KMS-11 (cell line): ENCODE measurements at regions not wholly inside any gene's neighbourhood (a gene's known extent, or its start where the extent isn't known, plus 50 kb on each side); places are given as distances from the start of the nearest gene placed in this dataset.

Experiments used
- H2AFZ ChIP-seq: fragments of 200-600 bp; sonication (generic); 2 replicates; pipeline ENCODE4 v1.6.1; 2016; ENCODE audit warnings: antibody characterized with exemption, mixed run types, low read depth
- H3K27ac ChIP-seq: fragments of 200-600 bp; sonication (generic); 2 replicates; pipeline ENCODE4 v1.6.1; 2016; ENCODE audit warnings: mild to moderate bottlenecking, mixed run types
- H3K27me3 ChIP-seq: fragments of 200-600 bp; sonication (generic); 2 replicates; pipeline ENCODE4 v1.6.1; 2017; ENCODE audit warnings: mild to moderate bottlenecking, low read depth, mixed run types, moderate library complexity; ENCODE audit not compliant: insufficient read depth
- H3K36me3 ChIP-seq: fragments of 200-600 bp; sonication (generic); 2 replicates; pipeline ENCODE4 v1.6.1; 2017; ENCODE audit warnings: mild to moderate bottlenecking, mixed run types; ENCODE audit not compliant: insufficient read depth
- H3K4me1 ChIP-seq: fragments of 200-600 bp; sonication (generic); 2 replicates; pipeline ENCODE4 v1.6.1; 2016; ENCODE audit warnings: mild to moderate bottlenecking, low read depth, mixed run types; ENCODE audit not compliant: poor library complexity, severe bottlenecking
- H3K4me2 ChIP-seq: fragments of 200-600 bp; sonication (generic); 2 replicates; pipeline ENCODE4 v1.7.0; 2016; ENCODE audit warnings: mild to moderate bottlenecking, mixed run types
- H3K4me3 ChIP-seq: fragments of 200-600 bp; sonication (generic); IDR thresholded peaks from 2 replicates; pipeline ENCODE4 v1.6.1; 2017; ENCODE audit warnings: low read depth, low read length, mixed read lengths; ENCODE audit not compliant: insufficient read depth
- H3K79me2 ChIP-seq: fragments of 200-600 bp; sonication (generic); 2 replicates; pipeline ENCODE4 v1.6.1; 2016; ENCODE audit warnings: low read depth, mixed run types; ENCODE audit not compliant: insufficient read depth
- H3K9ac ChIP-seq: fragments of 200-600 bp; sonication (generic); 2 replicates; pipeline ENCODE4 v1.6.1; 2016; ENCODE audit warnings: mild to moderate bottlenecking, mixed run types
- H4K20me1 ChIP-seq: fragments of 200-600 bp; sonication (generic); 2 replicates; pipeline ENCODE4 v1.6.1; 2016; ENCODE audit warnings: mild to moderate bottlenecking, mixed run types; ENCODE audit not compliant: insufficient read depth
- TF ChIP-seq, protein P1 (sequence below): fragments of 200-600 bp; sonication (generic); conservative IDR thresholded peaks from 2 replicates; pipeline ENCODE4 v1.6.1; 2017; ENCODE audit warnings: low read depth, mild to moderate bottlenecking, antibody characterized with exemption, low read length, moderate library complexity, mixed read lengths

DNA sequence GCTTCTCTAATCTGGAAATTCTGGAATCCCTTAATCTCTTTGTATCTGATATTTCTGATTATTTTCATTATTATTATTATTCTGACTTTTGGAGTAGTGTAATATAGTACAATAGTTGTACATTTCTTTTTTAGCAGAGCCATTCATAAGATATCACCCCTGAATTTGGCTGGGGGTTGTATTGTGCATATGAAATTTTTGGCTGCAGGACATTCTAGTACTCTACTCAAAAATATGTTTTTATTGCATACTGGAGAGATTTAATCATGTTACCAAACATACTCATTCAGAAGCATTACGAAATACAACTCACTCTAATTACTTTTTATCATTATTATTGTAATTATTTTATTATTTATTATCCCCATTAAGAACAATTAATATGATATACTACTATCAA is 589.7 kb upstream of the KCNMB2 start:
- no peaks in the 10 kb centered on the region for H3K27me3 ChIP-seq
- H2AFZ ChIP-seq = no peak overlapping the region
- no peaks in the 10 kb centered on the region for H4K20me1 ChIP-seq
- H3K36me3 ChIP-seq = no peaks in the 10 kb centered on the region
- TF ChIP-seq, protein P1, sequence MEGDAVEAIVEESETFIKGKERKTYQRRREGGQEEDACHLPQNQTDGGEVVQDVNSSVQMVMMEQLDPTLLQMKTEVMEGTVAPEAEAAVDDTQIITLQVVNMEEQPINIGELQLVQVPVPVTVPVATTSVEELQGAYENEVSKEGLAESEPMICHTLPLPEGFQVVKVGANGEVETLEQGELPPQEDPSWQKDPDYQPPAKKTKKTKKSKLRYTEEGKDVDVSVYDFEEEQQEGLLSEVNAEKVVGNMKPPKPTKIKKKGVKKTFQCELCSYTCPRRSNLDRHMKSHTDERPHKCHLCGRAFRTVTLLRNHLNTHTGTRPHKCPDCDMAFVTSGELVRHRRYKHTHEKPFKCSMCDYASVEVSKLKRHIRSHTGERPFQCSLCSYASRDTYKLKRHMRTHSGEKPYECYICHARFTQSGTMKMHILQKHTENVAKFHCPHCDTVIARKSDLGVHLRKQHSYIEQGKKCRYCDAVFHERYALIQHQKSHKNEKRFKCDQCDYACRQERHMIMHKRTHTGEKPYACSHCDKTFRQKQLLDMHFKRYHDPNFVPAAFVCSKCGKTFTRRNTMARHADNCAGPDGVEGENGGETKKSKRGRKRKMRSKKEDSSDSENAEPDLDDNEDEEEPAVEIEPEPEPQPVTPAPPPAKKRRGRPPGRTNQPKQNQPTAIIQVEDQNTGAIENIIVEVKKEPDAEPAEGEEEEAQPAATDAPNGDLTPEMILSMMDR = no peak
- H3K4me1 ChIP-seq = no peaks in the 10 kb centered on the region
- H3K9ac ChIP-seq = no peak overlapping the region
- no peak overlapping the region for H3K27ac ChIP-seq
- H3K4me2 ChIP-seq = no peak overlapping the region
- H3K79me2 ChIP-seq = no peaks in the 10 kb centered on the region
- H3K4me3 ChIP-seq = no peak overlapping the region

DNA sequence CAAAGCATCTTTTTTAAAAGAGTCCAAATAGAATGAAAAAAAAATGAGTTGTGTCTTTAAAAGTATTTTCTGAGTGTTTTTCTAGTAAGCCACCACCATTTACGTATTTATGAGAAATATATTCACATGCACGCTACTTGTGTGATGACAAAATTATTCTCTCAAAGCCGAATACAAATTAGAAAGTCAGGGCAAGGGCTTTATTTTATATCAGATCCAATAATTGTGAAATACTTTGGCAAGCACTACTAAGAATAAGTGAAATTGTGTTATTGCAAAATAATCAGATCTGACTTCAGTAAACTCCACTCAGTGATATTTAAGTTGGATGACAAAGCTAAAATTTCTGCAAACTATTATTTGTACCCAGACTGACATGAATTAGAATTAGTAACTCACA is 589.3 kb upstream of the KCNMB2 start:
- no peaks in the 10 kb centered on the region for H4K20me1 ChIP-seq
- no peaks in the 10 kb centered on the region for H3K4me1 ChIP-seq
- no peaks in the 10 kb centered on the region for H3K79me2 ChIP-seq
- H3K9ac ChIP-seq = no peak overlapping the region
- no peaks in the 10 kb centered on the region for H3K27me3 ChIP-seq
- H3K4me2 ChIP-seq = no peak overlapping the region
- TF ChIP-seq, protein P1 = no peak
- no peak overlapping the region for H3K27ac ChIP-seq
- no peaks in the 10 kb centered on the region for H3K36me3 ChIP-seq
- no peak overlapping the region for H2AFZ ChIP-seq
- H3K4me3 ChIP-seq = no peak overlapping the region

DNA sequence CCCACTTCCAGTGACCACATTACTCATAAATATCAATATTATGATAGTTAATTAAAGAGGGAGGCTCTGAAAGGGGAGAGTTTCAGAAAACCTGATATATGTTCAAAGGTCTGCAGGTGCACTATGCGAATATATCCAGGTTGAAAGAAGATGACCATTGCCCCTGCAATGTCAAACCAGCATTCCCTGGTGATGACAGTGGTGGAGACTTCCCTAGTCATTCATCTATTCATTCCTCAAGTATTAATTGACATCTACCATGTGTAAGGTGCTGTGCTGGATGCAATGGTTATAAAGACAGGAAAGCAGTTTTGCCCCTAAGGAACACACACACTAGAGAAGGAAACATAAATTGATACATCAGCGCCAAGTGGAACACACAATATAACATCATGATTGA is 588.3 kb upstream of the KCNMB2 start:
- Histone ChIP-seq H3K4me2 (no peak overlapping the region), H2AFZ (no peak overlapping the region), H3K9ac (no peak overlapping the region), H3K36me3 (no peaks in the 10 kb centered on the region), H4K20me1 (no peaks in the 10 kb centered on the region), H3K4me3 (no peak overlapping the region), H3K79me2 (no peaks in the 10 kb centered on the region), H3K4me1 (no peaks in the 10 kb centered on the region), H3K27ac (no peak overlapping the region), H3K27me3 (no peaks in the 10 kb centered on the region)
- TF ChIP-seq, protein P1 = no peak

DNA sequence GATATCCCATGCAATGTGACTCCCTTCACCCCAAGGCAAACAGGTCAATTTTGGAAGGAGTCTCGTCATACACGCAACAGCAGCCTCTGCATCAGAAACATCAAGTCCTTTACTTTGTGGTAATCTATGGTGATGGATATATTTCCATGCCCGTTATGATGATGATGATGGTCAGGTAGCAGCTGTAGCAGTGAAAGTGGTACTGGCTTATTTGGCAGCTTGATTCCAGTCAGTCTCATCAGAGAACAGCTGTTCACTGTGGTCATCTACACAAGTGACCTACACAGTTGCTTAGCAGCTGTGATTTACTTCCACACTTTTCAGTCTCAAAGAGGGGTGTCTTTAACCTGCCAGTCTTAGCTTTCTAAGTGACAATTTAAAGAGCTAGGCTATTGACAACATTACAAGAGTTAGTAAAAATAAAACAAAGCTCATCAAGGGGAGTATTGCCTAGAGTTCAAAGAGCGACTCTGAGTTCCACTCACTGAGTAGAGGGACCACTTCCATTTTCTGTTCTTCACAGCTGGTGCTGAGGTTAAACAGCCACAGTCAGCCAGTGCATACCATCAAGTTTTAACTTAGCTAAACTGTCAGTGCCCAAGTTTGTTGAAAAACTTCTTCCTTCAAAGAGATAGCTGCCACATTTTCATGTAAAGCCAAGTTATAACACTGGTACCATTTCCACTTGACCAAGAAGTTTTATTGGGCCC is 587.4 kb upstream of the KCNMB2 start:
- H3K4me1 ChIP-seq = no peaks in the 10 kb centered on the region
- H3K4me3 ChIP-seq = no peak overlapping the region
- H3K27ac ChIP-seq = no peak overlapping the region
- H3K9ac ChIP-seq = no peak overlapping the region
- H3K4me2 ChIP-seq = no peak overlapping the region
- no peak overlapping the region for H2AFZ ChIP-seq
- H3K36me3 ChIP-seq = no peaks in the 10 kb centered on the region
- H3K79me2 ChIP-seq = no peaks in the 10 kb centered on the region
- H4K20me1 ChIP-seq = no peaks in the 10 kb centered on the region
- H3K27me3 ChIP-seq = no peaks in the 10 kb centered on the region
- TF ChIP-seq, protein P1 = no peak
